GM12874 (cell line): ENCODE measurements at regions not wholly inside any gene's neighbourhood (a gene's known extent, or its start where the extent isn't known, plus 50 kb on each side); places are given as distances from the start of the nearest gene placed in this dataset.

Experiments used
- CTCF ChIP-seq: IDR thresholded peaks from 2 replicates; pipeline ENCODE4 v1.5.1; 2011; ENCODE audit warnings: low read depth, mild to moderate bottlenecking, control low read depth, low read length, moderate library complexity; ENCODE audit not compliant: insufficient read depth

- no peak for TF ChIP-seq CTCF
Observed at GRCh38 chr2:15729709-15730544, 138.3 kb downstream of the DDX1 start.

GRCh38 chr2:15730545-15731212, 139.0 kb downstream of the DDX1 start:
- TF ChIP-seq CTCF: no peak

- no peak for TF ChIP-seq CTCF
Observed at GRCh38 chr2:15731213-15731888, 139.7 kb downstream of the DDX1 start.

- no peak for TF ChIP-seq CTCF
Observed at GRCh38 chr2:15731889-15732271, 140.2 kb downstream of the DDX1 start.

GRCh38 chr2:15732341-15733077, 140.8 kb downstream of the DDX1 start:
- TF ChIP-seq CTCF: no peak

- no peak for TF ChIP-seq CTCF
Observed at GRCh38 chr2:15733867-15734673, 142.4 kb downstream of the DDX1 start.
